ENCODE measurements at regions not wholly inside any gene's neighbourhood (a gene's known extent, or its start where the extent isn't known, plus 50 kb on each side); places are given as distances from the start of the nearest gene placed in this dataset.
A peak's percentile ranks its signal among the peaks of the same experiment; 100 is the strongest.
"Not testable (repeated sequence)": the region's sequence is repeated elsewhere in the genome, so short reads cannot be mapped to it uniquely, and the experiment has no call there.

- peak; percentile 95 for FAIRE-seq
Observed at GRCh38 chr22:16911340-16911739, 86.1 kb upstream of the XKR3 start.

DNA sequence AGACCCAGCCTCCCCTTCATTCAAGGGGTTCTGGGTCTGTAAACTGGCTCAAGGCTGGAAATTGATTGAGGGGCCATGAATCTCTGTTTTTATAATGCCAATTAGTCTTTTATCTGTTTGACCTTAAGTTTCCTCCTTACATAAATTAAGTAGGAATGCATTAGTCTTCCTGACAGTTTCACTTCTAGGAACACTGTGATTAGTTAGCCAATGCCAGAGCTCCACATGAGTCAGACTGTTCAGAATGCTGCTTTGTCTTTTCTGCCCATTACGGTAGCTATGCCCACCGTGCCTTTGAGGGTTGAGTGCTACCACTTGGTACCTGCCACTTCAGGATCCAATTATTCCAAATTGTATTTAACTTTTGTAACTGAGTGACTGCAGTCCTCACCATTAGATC lies 76.8 kb upstream of the XKR3 start:
- FAIRE-seq: not testable (repeated sequence)

- FAIRE-seq: not testable (repeated sequence)
Observed at GRCh38 chr22:16901579-16901978, 76.4 kb upstream of the XKR3 start.

- FAIRE-seq: not testable (repeated sequence)
Observed at GRCh38 chr22:16899358-16899757, 74.1 kb upstream of the XKR3 start.

DNA sequence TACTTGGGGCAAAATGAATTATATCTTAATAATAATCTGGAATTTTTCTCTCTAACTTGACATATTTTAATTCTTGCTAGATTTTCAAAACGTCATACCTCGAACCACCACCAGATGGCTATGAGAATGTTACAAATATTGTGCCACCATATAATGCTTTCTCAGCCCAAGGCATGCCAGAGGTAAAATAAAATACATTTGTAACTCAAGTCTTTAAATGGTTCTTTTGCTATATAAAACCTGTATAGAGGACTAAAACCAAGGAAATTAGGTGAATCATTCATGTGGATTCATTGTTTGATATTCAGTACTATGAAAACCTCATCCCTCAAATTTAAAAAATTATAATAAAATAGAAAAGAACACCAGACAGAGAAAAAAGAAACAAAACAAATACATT lies 72.2 kb upstream of the XKR3 start:
- not testable (repeated sequence) for FAIRE-seq

DNA sequence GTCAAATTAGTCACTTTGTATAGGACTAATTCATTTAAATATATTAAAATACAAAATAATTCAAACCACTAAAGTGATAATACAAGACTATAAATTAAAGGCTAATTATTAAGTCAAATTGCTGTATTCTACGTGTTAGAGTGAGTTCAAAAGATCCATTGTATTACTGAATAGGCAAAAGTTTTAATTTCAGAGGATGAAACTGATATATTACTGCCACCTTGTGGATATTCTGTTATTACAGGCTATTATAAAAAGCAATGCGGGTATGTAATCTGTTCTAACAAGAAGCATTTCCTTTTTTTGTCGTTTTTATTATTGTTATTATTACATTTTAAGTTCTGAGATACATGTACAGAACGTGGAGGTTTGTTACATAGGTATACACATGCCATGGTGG lies 66.7 kb upstream of the XKR3 start:
- peak; percentile 90 for FAIRE-seq

DNA sequence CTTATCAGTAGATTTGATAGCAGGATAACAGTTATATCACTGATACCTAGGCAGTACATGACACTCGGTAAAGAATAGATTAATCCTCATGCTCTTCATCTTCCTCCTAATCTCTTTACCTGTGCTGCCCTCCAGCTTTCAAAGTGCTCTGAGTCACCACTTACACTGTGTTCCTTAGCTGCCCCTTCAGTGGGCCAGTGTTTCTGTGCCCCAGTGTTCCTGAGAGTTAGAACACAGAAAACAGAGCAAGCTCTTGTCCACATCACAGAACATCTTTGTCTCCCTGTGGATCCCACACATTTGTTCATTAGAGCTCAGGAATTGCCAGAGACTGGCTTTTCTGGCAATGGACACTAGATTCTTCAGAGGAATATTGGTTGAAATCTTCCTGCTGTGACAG lies 51.1 kb upstream of the XKR3 start:
- FAIRE-seq: not testable (repeated sequence)
